NCI-H1436 (cell line): ENCODE measurements at regions not wholly inside any gene's neighbourhood (a gene's known extent, or its start where the extent isn't known, plus 50 kb on each side); places are given as distances from the start of the nearest gene placed in this dataset.

Experiments used
- DNase-seq: peaks from one replicate; lab custom pipeline; 2025; lab: John Stamatoyannopoulos, UW

GRCh38 chr3:10583798-10584708 lies 78.7 kb upstream of the ATP2B2 start:
- no peak for DNase-seq

- no peak for DNase-seq
Measured at GRCh38 chr3:10585945-10586344, 80.6 kb upstream of the ATP2B2 start.

- DNase-seq: no peak
Measured at GRCh38 chr3:10594915-10595314, 89.5 kb upstream of the ATP2B2 start.

- no peak for DNase-seq
Measured at GRCh38 chr3:10596746-10597448, 91.5 kb upstream of the ATP2B2 start.

- DNase-seq: no peak
Measured at GRCh38 chr3:10597733-10598132, 92.3 kb upstream of the ATP2B2 start.

GRCh38 chr3:10599017-10599416 lies 93.6 kb upstream of the ATP2B2 start:
- DNase-seq: no peak

- DNase-seq: no peak
Measured at GRCh38 chr3:10599444-10599843, 94.1 kb upstream of the ATP2B2 start.

GRCh38 chr3:10600296-10600714 lies 94.9 kb upstream of the ATP2B2 start:
- DNase-seq: no peak

- DNase-seq: no peak
Measured at GRCh38 chr3:10600726-10601125, 95.3 kb upstream of the ATP2B2 start.

- DNase-seq: no peak
Measured at GRCh38 chr3:10601151-10601856, 95.9 kb upstream of the ATP2B2 start.

- DNase-seq: no peak
Measured at GRCh38 chr3:10601857-10602230, 96.5 kb upstream of the ATP2B2 start.

- no peak for DNase-seq
Measured at GRCh38 chr3:10602271-10602670, 96.9 kb upstream of the ATP2B2 start.

GRCh38 chr3:10602769-10603768 lies 97.7 kb upstream of the ATP2B2 start:
- DNase-seq: peak; percentile 5

GRCh38 chr3:10609134-10609533 lies 103.7 kb upstream of the ATP2B2 start:
- no peak for DNase-seq

GRCh38 chr3:10614168-10614567 lies 108.8 kb upstream of the ATP2B2 start:
- no peak for DNase-seq

GRCh38 chr3:10615715-10616114 lies 110.3 kb upstream of the ATP2B2 start:
- no peak for DNase-seq

GRCh38 chr3:10616321-10616720 lies 110.9 kb upstream of the ATP2B2 start:
- DNase-seq: no peak

- DNase-seq: no peak
Measured at GRCh38 chr3:10619989-10620832, 114.8 kb upstream of the ATP2B2 start.

GRCh38 chr3:10620833-10621082 lies 115.4 kb upstream of the ATP2B2 start:
- DNase-seq: no peak

- no peak for DNase-seq
Measured at GRCh38 chr3:10623578-10624275, 118.3 kb upstream of the ATP2B2 start.
